ENCODE measurements at regions not wholly inside any gene's neighbourhood (a gene's known extent, or its start where the extent isn't known, plus 50 kb on each side); places are given as distances from the start of the nearest gene placed in this dataset.

DNA sequence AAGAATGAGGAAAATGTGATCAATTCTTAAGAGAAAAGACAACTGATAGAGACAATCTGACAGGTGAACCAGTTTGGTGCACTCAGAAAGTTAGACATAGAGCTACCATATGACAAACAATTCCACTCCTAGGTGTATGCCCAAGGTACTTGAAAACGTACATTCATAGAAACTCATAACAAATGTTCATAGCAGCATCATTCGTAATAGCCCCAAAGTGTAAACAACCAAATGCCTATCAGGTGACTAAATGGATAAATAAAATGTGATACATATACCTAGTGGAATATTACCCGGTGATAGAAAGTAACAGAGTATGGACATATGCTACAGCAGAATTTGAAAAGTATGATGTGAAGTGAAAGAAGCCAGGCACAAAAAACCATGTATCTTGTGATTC lies 149.3 kb upstream of the TRIB2 start:
- TF ChIP-seq TAF1 (IDR thresholded peaks at IDR 0.05; ENCODE audit: low read depth, low read length), result no peak
- TF ChIP-seq POLR2A (IDR thresholded peaks at IDR 0.05; ENCODE audit: low read depth, low read length), result no peak
- TF ChIP-seq POLR2AphosphoS5 (IDR thresholded peaks at IDR 0.05; ENCODE audit: low read depth, low read length), result no peak
- no peak for TF ChIP-seq POU2F2 (IDR thresholded peaks at IDR 0.05; ENCODE audit: low read depth, low read length)
- no peak for TF ChIP-seq SPI1 (IDR thresholded peaks at IDR 0.05; ENCODE audit: low read depth, low read length)
- TF ChIP-seq PAX5 (IDR thresholded peaks at IDR 0.05; ENCODE audit: insufficient read depth, low read length, severe bottlenecking), result no peak
